ENCODE measurements at regions not wholly inside any gene's neighbourhood (a gene's known extent, or its start where the extent isn't known, plus 50 kb on each side); places are given as distances from the start of the nearest gene placed in this dataset.

DNA sequence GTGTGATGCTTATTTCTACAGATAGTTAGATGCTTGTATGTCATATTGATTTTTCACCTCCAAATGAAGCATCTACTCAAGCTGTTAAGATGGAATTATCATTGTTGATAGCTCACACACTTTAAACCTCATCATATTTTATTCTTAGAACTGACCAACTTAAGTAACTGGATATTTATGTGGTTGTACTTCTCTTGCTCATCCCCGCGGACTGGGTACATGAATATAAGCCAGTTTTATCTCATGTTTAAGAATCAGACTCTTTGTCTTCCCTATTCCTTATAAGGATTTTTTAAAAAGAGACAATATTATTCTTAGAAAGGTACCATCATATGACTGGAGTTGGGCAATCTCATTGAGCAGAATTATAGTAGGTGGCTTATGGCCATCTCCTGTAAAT is 358.7 kb downstream of the DSC3 start:
- TF ChIP-seq NCOA1 (CRISPR knock-in tag; IDR thresholded peaks at IDR 0.05) (no peak), CTCF (CRISPR knock-in tag; IDR thresholded peaks at IDR 0.05) (no peak), ZNF644 (CRISPR knock-in tag; IDR thresholded peaks at IDR 0.05; ENCODE audit: low read depth) (no peak), SSRP1 (CRISPR knock-in tag; IDR thresholded peaks at IDR 0.05) (no peak), KDM3A (CRISPR knock-in tag; IDR thresholded peaks at IDR 0.05; ENCODE audit: low read depth) (no peak), EZH2 (conservative IDR thresholded peaks at IDR 0.05; ENCODE audit: low read depth, low read length) (no peak), NR2C2 (CRISPR knock-in tag; IDR thresholded peaks at IDR 0.05; ENCODE audit: borderline replicate concordance) (no peak), SNRNP70 (IDR thresholded peaks at IDR 0.05; ENCODE audit: low read depth, low read length) (no peak), SMARCE1 (IDR thresholded peaks at IDR 0.05; ENCODE audit: borderline replicate concordance) (no peak), ZNF737 (CRISPR knock-in tag; IDR thresholded peaks at IDR 0.05; ENCODE audit: borderline replicate concordance) (no peak), SP1 (IDR thresholded peaks at IDR 0.05) (no peak), SP1 (CRISPR knock-in tag; IDR thresholded peaks at IDR 0.05) (no peak)
